C4-2B (cell line): ENCODE measurements at regions not wholly inside any gene's neighbourhood (a gene's known extent, or its start where the extent isn't known, plus 50 kb on each side); places are given as distances from the start of the nearest gene placed in this dataset.

Experiments
- CTCF ChIP-seq: fragments of 450-650 bp; conservative IDR thresholded peaks from 2 replicates; pipeline ENCODE4 v1.5.1; 2017; ENCODE audit warnings: mild to moderate bottlenecking
- ZFX ChIP-seq: fragments of 450-650 bp; IDR thresholded peaks from 2 replicates; pipeline ENCODE4 v1.6.1; 2017

- TF ChIP-seq CTCF, result no peak
- no peak for TF ChIP-seq ZFX
Observed at GRCh38 chr1:98112626-98113025, 191.8 kb upstream of the DPYD start.
